Uterus (tissue), 3 donors: ENCODE measurements at regions not wholly inside any gene's neighbourhood (a gene's known extent, or its start where the extent isn't known, plus 50 kb on each side); places are given as distances from the start of the nearest gene placed in this dataset.

Experiments used
- DNase-seq, 2 donors: peaks; one replicate each; pipeline ENCODE4 v3.0.0-alpha.2; 2019 to 2020
- H3K27ac ChIP-seq, 2 donors: fragments of 200-600 bp; sonication (generic); 1 replicate in 1 of 2; 2 replicates in 1 of 2; pipeline ENCODE4 v1.5.1; 2016 to 2018
- H3K27me3 ChIP-seq, 2 donors: fragments of 200-600 bp; sonication (generic); one replicate each; pipeline ENCODE4 v1.5.1; 2018 to 2019; ENCODE audit warnings: control low read depth in 1 of 2
- H3K36me3 ChIP-seq, 2 donors: fragments of 200-600 bp; sonication (generic); one replicate each; pipeline ENCODE4 v1.5.1; 2019; ENCODE audit warnings: control low read depth in 1 of 2
- H3K4me1 ChIP-seq, 2 donors: fragments of 200-600 bp; sonication (generic); one replicate each; pipeline ENCODE4 v1.5.1; 2018 to 2019; ENCODE audit warnings: control low read depth in 1 of 2
- H3K4me3 ChIP-seq, 2 donors: fragments of 200-600 bp; sonication (generic); 1 replicate in 1 of 2; 2 replicates in 1 of 2; pipeline ENCODE4 v1.5.1; 2018 to 2019; ENCODE audit warnings: mild to moderate bottlenecking in 1 of 2
- H3K9me3 ChIP-seq, 2 donors: fragments of 200-600 bp; sonication (generic); one replicate each; pipeline ENCODE4 v1.5.1; 2019; ENCODE audit warnings: control low read depth in 1 of 2
- CTCF ChIP-seq, 4 experiments: fragments of 200-600 bp in 2 of 4; fragments of 450-650 bp in 2 of 4; sonication (generic) in 2 of 4; IDR thresholded peaks; one replicate each; pipeline ENCODE4 v1.5.1; 2016 to 2019; ENCODE audit warnings: antibody characterized with exemption in 4 of 4, mild to moderate bottlenecking in 2 of 4, moderate library complexity in 1 of 4
- POLR2A ChIP-seq, 2 donors: fragments of 450-650 bp; IDR thresholded peaks; one replicate each; pipeline ENCODE4 v1.6.1; 2016; ENCODE audit warnings: antibody characterized with exemption in 2 of 2, mild to moderate bottlenecking in 1 of 2, moderate library complexity in 1 of 2
- intact Hi-C: fragments of 100-400 bp; cut with DNase I; formaldehyde crosslinking; loops from one replicate; pipeline ENCODE4 v1.15.1; 2023; ENCODE audit warnings: low total_unique reads
- donor health status: DM: yes; HTN: yes; CAD: no.

GRCh38 chr2:239519089-239519920, 118.5 kb upstream of the HDAC4 start:
- Histone ChIP-seq H3K36me3 (no peaks in the 10 kb centered on the region), H3K9me3 (no peaks in the 10 kb centered on the region), H3K4me1 (no peaks in the 10 kb centered on the region), H3K27me3 (no peaks in the 10 kb centered on the region), H3K4me3 (no peak overlapping the region), H3K27ac (no peak overlapping the region)
- no peak for DNase-seq
- intact Hi-C loops, result no loop called here
- no peak for TF ChIP-seq POLR2A (IDR thresholded peaks at IDR 0.05)
- no peak for TF ChIP-seq CTCF (IDR thresholded peaks at IDR 0.05)

GRCh38 chr2:239518286-239519088, 117.7 kb upstream of the HDAC4 start:
- DNase-seq, result no peak

GRCh38 chr2:239517686-239518085, 116.9 kb upstream of the HDAC4 start:
- H3K36me3 ChIP-seq, result no peaks in the 10 kb centered on the region
- intact Hi-C loops, result no loop called here
- no peaks in the 10 kb centered on the region for H3K9me3 ChIP-seq
- no peaks in the 10 kb centered on the region for H3K27me3 ChIP-seq
- TF ChIP-seq CTCF (IDR thresholded peaks at IDR 0.05), result no peak
- no peak for TF ChIP-seq POLR2A (IDR thresholded peaks at IDR 0.05)
- no peak overlapping the region for H3K27ac ChIP-seq
- H3K4me3 ChIP-seq, result no peak overlapping the region
- no peaks in the 10 kb centered on the region for H3K4me1 ChIP-seq
- no peak for DNase-seq

More at GRCh38 chr2:239518286-239519088, 117.7 kb upstream of the HDAC4 start:
- Histone ChIP-seq H3K36me3 (no peaks in the 10 kb centered on the region), H3K4me1 (no peaks in the 10 kb centered on the region), H3K9me3 (no peaks in the 10 kb centered on the region), H3K4me3 (no peak overlapping the region), H3K27ac (no peak overlapping the region), H3K27me3 (no peaks in the 10 kb centered on the region)
- intact Hi-C loops, result no loop called here
- TF ChIP-seq CTCF (IDR thresholded peaks at IDR 0.05) (no peak), POLR2A (IDR thresholded peaks at IDR 0.05) (no peak)

- TF ChIP-seq CTCF (IDR thresholded peaks at IDR 0.05) (no peak), POLR2A (IDR thresholded peaks at IDR 0.05) (no peak)
- Histone ChIP-seq H3K4me1 (no peaks in the 10 kb centered on the region), H3K4me3 (no peak overlapping the region), H3K36me3 (no peaks in the 10 kb centered on the region), H3K27me3 (no peaks in the 10 kb centered on the region), H3K9me3 (no peaks in the 10 kb centered on the region), H3K27ac (no peak overlapping the region)
- intact Hi-C loops, result no loop called here
- no peak for DNase-seq
Measured at GRCh38 chr2:239516954-239517305, 116.1 kb upstream of the HDAC4 start.
